SK-N-SH treated with all-trans-retinoic acid at 6 μM for 48 hours (cell line): ENCODE measurements at regions not wholly inside any gene's neighbourhood (a gene's known extent, or its start where the extent isn't known, plus 50 kb on each side); places are given as distances from the start of the nearest gene placed in this dataset.

Experiments
- ARNTL ChIP-seq: fragments of 450-650 bp; formaldehyde crosslinking; IDR thresholded peaks from 2 replicates; pipeline ENCODE4 v1.5.0; 2020; ENCODE audit warnings: low read depth, mild to moderate bottlenecking, moderate library complexity, borderline replicate concordance
- BACH2 ChIP-seq: fragments of 250-450 bp; sonication (Bioruptor Pico); IDR thresholded peaks from 2 replicates; pipeline ENCODE4 v1.9.0; 2021; ENCODE audit warnings: mild to moderate bottlenecking, borderline replicate concordance
- CSDC2 ChIP-seq: fragments of 250-450 bp; sonication (Bioruptor Pico); IDR thresholded peaks from 2 replicates; pipeline ENCODE4 v1.5.0; 2020; ENCODE audit warnings: mild to moderate bottlenecking, moderate library complexity
- ISL1 ChIP-seq: fragments of 250-450 bp; sonication (Bioruptor Pico); IDR thresholded peaks from 2 replicates; pipeline ENCODE4 v2.1.2; 2022; ENCODE audit warnings: mild to moderate bottlenecking, moderate library complexity
- OSR1 ChIP-seq: fragments of 250-450 bp; sonication (Bioruptor Pico); IDR thresholded peaks from 2 replicates; pipeline ENCODE4 v1.8.0; 2022; ENCODE audit warnings: moderate library complexity, mild to moderate bottlenecking, inconsistent platforms
- RARB ChIP-seq: fragments of 250-450 bp; sonication (Bioruptor Pico); IDR thresholded peaks from 2 replicates; pipeline ENCODE4 v1.8.0; 2021; ENCODE audit warnings: mild to moderate bottlenecking, moderate library complexity
- SNAI2 ChIP-seq: fragments of 250-450 bp; sonication (Bioruptor Pico); IDR thresholded peaks from 2 replicates; pipeline ENCODE4 v1.5.0; 2020; ENCODE audit warnings: mild to moderate bottlenecking, moderate library complexity
- TCF4 ChIP-seq: fragments of 250-450 bp; sonication (Bioruptor Pico); IDR thresholded peaks from 2 replicates; pipeline ENCODE4 v1.8.0; 2021; ENCODE audit warnings: mild to moderate bottlenecking, moderate library complexity, borderline replicate concordance
- ZC3H10 ChIP-seq: fragments of 250-450 bp; sonication (Bioruptor Pico); IDR thresholded peaks from 2 replicates; pipeline ENCODE4 v1.5.1; 2021; ENCODE audit warnings: mild to moderate bottlenecking, moderate library complexity
- ZFP30 ChIP-seq: fragments of 450-650 bp; formaldehyde crosslinking; IDR thresholded peaks from 2 replicates; pipeline ENCODE4 v1.5.0; 2022; ENCODE audit warnings: mild to moderate bottlenecking, moderate library complexity
- ZNF8 ChIP-seq: fragments of 450-650 bp; formaldehyde crosslinking; IDR thresholded peaks from 2 replicates; pipeline ENCODE4 v1.5.0; 2020; ENCODE audit warnings: mild to moderate bottlenecking, moderate library complexity
- TF ChIP-seq, protein P1 (sequence below): fragments of 250-450 bp; sonication (Bioruptor Pico); IDR thresholded peaks from 2 replicates; pipeline ENCODE4 v1.8.0; 2020; ENCODE audit warnings: mild to moderate bottlenecking, moderate library complexity, borderline replicate concordance
- TF ChIP-seq, protein P2 (sequence below): fragments of 250-450 bp; sonication (Bioruptor Pico); IDR thresholded peaks from 2 replicates; pipeline ENCODE4 v1.8.0; 2021; ENCODE audit warnings: low read depth, mild to moderate bottlenecking, moderate library complexity, borderline replicate concordance
- TF ChIP-seq, protein P3 (sequence below): fragments of 250-450 bp; sonication (Bioruptor Pico); IDR thresholded peaks from 2 replicates; pipeline ENCODE4 v1.5.1; 2020; ENCODE audit warnings: low read depth, mild to moderate bottlenecking, moderate library complexity

DNA sequence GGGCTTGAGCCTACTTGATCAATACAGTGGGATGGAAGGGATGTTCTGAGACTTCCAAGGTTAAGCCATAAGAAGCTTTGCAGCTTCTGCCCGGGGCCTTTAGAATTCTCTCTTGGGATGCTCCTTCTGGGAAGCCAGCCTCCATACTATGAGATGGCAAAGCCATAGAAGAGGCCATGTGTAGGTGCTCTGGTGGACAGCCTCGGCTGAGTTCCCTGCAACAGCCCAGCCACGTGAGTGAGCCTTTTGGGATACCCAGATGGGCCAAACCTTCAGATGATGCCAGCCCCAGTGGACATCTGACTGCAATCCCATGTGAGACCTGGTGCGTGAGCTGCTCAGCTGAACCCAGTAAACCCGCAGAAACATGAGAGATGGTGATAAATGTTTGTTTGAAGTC, 370.6 kb downstream of the RPS24 start:
- TF ChIP-seq RARB (CRISPR knock-in tag) (no peak), CSDC2 (CRISPR knock-in tag) (no peak), OSR1 (CRISPR knock-in tag) (no peak), ZC3H10 (CRISPR knock-in tag) (no peak), SNAI2 (CRISPR knock-in tag) (no peak), ARNTL (CRISPR knock-in tag) (no peak), TCF4 (CRISPR knock-in tag) (no peak), ISL1 (no peak), ZNF8 (CRISPR knock-in tag) (no peak), ZFP30 (CRISPR knock-in tag) (no peak), BACH2 (CRISPR knock-in tag) (no peak)
- TF ChIP-seq, protein P1, sequence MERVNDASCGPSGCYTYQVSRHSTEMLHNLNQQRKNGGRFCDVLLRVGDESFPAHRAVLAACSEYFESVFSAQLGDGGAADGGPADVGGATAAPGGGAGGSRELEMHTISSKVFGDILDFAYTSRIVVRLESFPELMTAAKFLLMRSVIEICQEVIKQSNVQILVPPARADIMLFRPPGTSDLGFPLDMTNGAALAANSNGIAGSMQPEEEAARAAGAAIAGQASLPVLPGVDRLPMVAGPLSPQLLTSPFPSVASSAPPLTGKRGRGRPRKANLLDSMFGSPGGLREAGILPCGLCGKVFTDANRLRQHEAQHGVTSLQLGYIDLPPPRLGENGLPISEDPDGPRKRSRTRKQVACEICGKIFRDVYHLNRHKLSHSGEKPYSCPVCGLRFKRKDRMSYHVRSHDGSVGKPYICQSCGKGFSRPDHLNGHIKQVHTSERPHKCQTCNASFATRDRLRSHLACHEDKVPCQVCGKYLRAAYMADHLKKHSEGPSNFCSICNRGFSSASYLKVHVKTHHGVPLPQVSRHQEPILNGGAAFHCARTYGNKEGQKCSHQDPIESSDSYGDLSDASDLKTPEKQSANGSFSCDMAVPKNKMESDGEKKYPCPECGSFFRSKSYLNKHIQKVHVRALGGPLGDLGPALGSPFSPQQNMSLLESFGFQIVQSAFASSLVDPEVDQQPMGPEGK (CRISPR knock-in tag), result no peak
- TF ChIP-seq, protein P2, sequence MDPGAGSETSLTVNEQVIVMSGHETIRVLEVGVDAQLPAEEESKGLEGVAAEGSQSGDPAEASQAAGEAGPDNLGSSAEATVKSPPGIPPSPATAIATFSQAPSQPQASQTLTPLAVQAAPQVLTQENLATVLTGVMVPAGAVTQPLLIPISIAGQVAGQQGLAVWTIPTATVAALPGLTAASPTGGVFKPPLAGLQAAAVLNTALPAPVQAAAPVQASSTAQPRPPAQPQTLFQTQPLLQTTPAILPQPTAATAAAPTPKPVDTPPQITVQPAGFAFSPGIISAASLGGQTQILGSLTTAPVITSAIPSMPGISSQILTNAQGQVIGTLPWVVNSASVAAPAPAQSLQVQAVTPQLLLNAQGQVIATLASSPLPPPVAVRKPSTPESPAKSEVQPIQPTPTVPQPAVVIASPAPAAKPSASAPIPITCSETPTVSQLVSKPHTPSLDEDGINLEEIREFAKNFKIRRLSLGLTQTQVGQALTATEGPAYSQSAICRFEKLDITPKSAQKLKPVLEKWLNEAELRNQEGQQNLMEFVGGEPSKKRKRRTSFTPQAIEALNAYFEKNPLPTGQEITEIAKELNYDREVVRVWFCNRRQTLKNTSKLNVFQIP (CRISPR knock-in tag), result no peak
- TF ChIP-seq, protein P3, sequence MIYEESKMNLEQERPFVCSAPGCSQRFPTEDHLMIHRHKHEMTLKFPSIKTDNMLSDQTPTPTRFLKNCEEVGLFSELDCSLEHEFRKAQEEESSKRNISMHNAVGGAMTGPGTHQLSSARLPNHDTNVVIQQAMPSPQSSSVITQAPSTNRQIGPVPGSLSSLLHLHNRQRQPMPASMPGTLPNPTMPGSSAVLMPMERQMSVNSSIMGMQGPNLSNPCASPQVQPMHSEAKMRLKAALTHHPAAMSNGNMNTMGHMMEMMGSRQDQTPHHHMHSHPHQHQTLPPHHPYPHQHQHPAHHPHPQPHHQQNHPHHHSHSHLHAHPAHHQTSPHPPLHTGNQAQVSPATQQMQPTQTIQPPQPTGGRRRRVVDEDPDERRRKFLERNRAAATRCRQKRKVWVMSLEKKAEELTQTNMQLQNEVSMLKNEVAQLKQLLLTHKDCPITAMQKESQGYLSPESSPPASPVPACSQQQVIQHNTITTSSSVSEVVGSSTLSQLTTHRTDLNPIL (CRISPR knock-in tag), result no peak
